Body of pancreas (tissue), 4 donors: ENCODE measurements at regions not wholly inside any gene's neighbourhood (a gene's known extent, or its start where the extent isn't known, plus 50 kb on each side); places are given as distances from the start of the nearest gene placed in this dataset.

Source experiments
- POLR2A ChIP-seq, 3 donors: fragments of 450-650 bp; IDR thresholded peaks; one replicate each; pipeline ENCODE4 v1.6.1; 2016; ENCODE audit warnings: antibody characterized with exemption in 3 of 3, mild to moderate bottlenecking in 2 of 3
- TF ChIP-seq, protein P1 (sequence below), 7 experiments: fragments of 450-650 bp in 4 of 7; fragments of 200-600 bp in 3 of 7; sonication (generic) in 3 of 7; IDR thresholded peaks; one replicate each; pipeline ENCODE4 v1.5.1; 2016 to 2019; ENCODE audit warnings: antibody characterized with exemption in 7 of 7

- TF ChIP-seq, protein P1, sequence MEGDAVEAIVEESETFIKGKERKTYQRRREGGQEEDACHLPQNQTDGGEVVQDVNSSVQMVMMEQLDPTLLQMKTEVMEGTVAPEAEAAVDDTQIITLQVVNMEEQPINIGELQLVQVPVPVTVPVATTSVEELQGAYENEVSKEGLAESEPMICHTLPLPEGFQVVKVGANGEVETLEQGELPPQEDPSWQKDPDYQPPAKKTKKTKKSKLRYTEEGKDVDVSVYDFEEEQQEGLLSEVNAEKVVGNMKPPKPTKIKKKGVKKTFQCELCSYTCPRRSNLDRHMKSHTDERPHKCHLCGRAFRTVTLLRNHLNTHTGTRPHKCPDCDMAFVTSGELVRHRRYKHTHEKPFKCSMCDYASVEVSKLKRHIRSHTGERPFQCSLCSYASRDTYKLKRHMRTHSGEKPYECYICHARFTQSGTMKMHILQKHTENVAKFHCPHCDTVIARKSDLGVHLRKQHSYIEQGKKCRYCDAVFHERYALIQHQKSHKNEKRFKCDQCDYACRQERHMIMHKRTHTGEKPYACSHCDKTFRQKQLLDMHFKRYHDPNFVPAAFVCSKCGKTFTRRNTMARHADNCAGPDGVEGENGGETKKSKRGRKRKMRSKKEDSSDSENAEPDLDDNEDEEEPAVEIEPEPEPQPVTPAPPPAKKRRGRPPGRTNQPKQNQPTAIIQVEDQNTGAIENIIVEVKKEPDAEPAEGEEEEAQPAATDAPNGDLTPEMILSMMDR (IDR thresholded peaks at IDR 0.05), result no peak
- no peak for TF ChIP-seq POLR2A (IDR thresholded peaks at IDR 0.05)
Measured at GRCh38 chr10:128982616-128982915, 484.5 kb upstream of the MGMT start.
